IMR-90 (cell line): ENCODE measurements at regions not wholly inside any gene's neighbourhood (a gene's known extent, or its start where the extent isn't known, plus 50 kb on each side); places are given as distances from the start of the nearest gene placed in this dataset.

Experiments used
- ATAC-seq: fragments of 200-7000 bp; cut with Tn5 transposase; 2 replicates; pipeline ENCODE4 v1.9.1; 2020; ENCODE audit warnings: low read depth, mild to moderate bottlenecking, moderate library complexity
- BruUV-seq: library from RNA; stranded (reverse); fragments of 400-500 nt; replicated peaks from 2 replicates; lab custom pipeline; 2021; lab: Mats Ljungman, UMichigan
- CTCF ChIA-PET: fragments of 300-600 bp; formaldehyde crosslinking; extraction: SDS; loops from one replicate; lab custom pipeline; 2021; ENCODE audit warnings: antibody characterized with exemption; lab: Yijun Ruan, JAX
- POLR2A ChIA-PET: fragments of 300-600 bp; sonication (Branson Sonifier 250); formaldehyde crosslinking; loops from one replicate; lab custom pipeline; 2022; ENCODE audit warnings: antibody characterized with exemption; ENCODE audit not compliant: unreplicated experiment; lab: Charles Lee
- DNase-seq: peaks from one replicate; pipeline ENCODE4 v3.0.0; 2013
- H2AFZ ChIP-seq: replicated peaks from 2 replicates; pipeline ENCODE3; 2013; ENCODE audit warnings: low read length, mild to moderate bottlenecking; ENCODE audit not compliant: poor library complexity
- H2AK5ac ChIP-seq: 2 replicates; pipeline ENCODE4 v1.6.1; 2013; ENCODE audit warnings: low read depth, low read length, inconsistent platforms
- H2AK9ac ChIP-seq: replicated peaks from 2 replicates; pipeline ENCODE3; 2013; ENCODE audit warnings: mild to moderate bottlenecking, low read depth, low read length, moderate library complexity; ENCODE audit not compliant: poor library complexity
- H2BK120ac ChIP-seq: 2 replicates; pipeline ENCODE4 v1.6.1; 2013; ENCODE audit warnings: low read depth, low read length, inconsistent platforms
- H2BK15ac ChIP-seq: 3 replicates; pipeline ENCODE4 v1.6.1; 2013; ENCODE audit warnings: low read depth, low read length, inconsistent platforms
- H2BK20ac ChIP-seq: 2 replicates; pipeline ENCODE4 v1.6.1; 2013; ENCODE audit warnings: low read depth, mild to moderate bottlenecking, inconsistent platforms, low read length, moderate library complexity
- H2BK5ac ChIP-seq: 2 replicates; pipeline ENCODE4 v1.6.1; 2013; ENCODE audit warnings: mild to moderate bottlenecking, low read depth, low read length, inconsistent platforms; ENCODE audit not compliant: poor library complexity, severe bottlenecking
- H3K14ac ChIP-seq: replicated peaks from 2 replicates; pipeline ENCODE4 v1.6.1; 2013; ENCODE audit warnings: low read depth, low read length, inconsistent platforms
- H3K18ac ChIP-seq: 2 replicates; pipeline ENCODE4 v1.6.1; 2013; ENCODE audit warnings: low read depth, low read length, control low read depth
- H3K23ac ChIP-seq: 2 replicates; pipeline ENCODE4 v1.6.1; 2013; ENCODE audit warnings: low read depth, low read length, inconsistent platforms
- H3K27ac ChIP-seq: 2 replicates; pipeline ENCODE4 v1.5.1; 2013; ENCODE audit warnings: mild to moderate bottlenecking, control low read depth, low read length; ENCODE audit not compliant: insufficient read depth
- H3K27me3 ChIP-seq: 2 replicates; pipeline ENCODE4 v1.6.1; 2013; ENCODE audit warnings: low read length; ENCODE audit not compliant: control insufficient read depth, insufficient read depth
- H3K36me3 ChIP-seq: 2 replicates; pipeline ENCODE4 v1.6.1; 2013; ENCODE audit warnings: low read length, mixed read lengths; ENCODE audit not compliant: control insufficient read depth, insufficient read depth
- H3K4ac ChIP-seq: 2 replicates; pipeline ENCODE4 v1.6.1; 2013; ENCODE audit warnings: low read depth, low read length, inconsistent platforms
- H3K4me1 ChIP-seq: 2 replicates; pipeline ENCODE4 v1.6.1; 2013; ENCODE audit warnings: low read length, mixed read lengths; ENCODE audit not compliant: control insufficient read depth, insufficient read depth
- H3K4me2 ChIP-seq: 2 replicates; pipeline ENCODE4 v1.6.1; 2013; ENCODE audit warnings: low read depth, mild to moderate bottlenecking, control low read depth, low read length, moderate library complexity
- H3K4me3 ChIP-seq: 2 replicates; pipeline ENCODE4 v1.5.1; 2013; ENCODE audit warnings: low read depth, mild to moderate bottlenecking, control low read depth, low read length, moderate library complexity; ENCODE audit not compliant: insufficient read depth
- H3K56ac ChIP-seq: 2 replicates; pipeline ENCODE4 v1.6.1; 2013; ENCODE audit warnings: low read length, inconsistent platforms; ENCODE audit not compliant: insufficient read depth; ENCODE audit errors: extremely low read depth
- H3K79me1 ChIP-seq, 2 experiments: 2 replicates each; pipeline ENCODE4 v1.6.1; 2013; ENCODE audit warnings: low read length in 2 of 2, inconsistent platforms in 1 of 2, low read depth in 1 of 2
- H3K9ac ChIP-seq: 2 replicates; pipeline ENCODE4 v1.6.1; 2013; ENCODE audit warnings: low read depth, low read length, control low read depth
- H3K9me1 ChIP-seq: 2 replicates; pipeline ENCODE4 v1.6.1; 2013; ENCODE audit warnings: low read length, inconsistent platforms; ENCODE audit not compliant: insufficient read depth
- H3K9me3 ChIP-seq: 2 replicates; pipeline ENCODE4 v1.6.1; 2013; ENCODE audit warnings: low read length; ENCODE audit not compliant: control insufficient read depth, insufficient read depth
- H4K20me1 ChIP-seq: 2 replicates; pipeline ENCODE4 v1.6.1; 2013; ENCODE audit warnings: low read length, inconsistent platforms; ENCODE audit not compliant: insufficient read depth
- H4K5ac ChIP-seq: 2 replicates; pipeline ENCODE4 v1.6.1; 2013; ENCODE audit warnings: mild to moderate bottlenecking, low read depth, low read length, control low read depth
- H4K8ac ChIP-seq, 2 experiments: 2 replicates each; pipeline ENCODE4 v1.6.1; 2013; ENCODE audit warnings: low read depth in 2 of 2, low read length in 2 of 2, control low read depth in 1 of 2, inconsistent platforms in 1 of 2
- H4K91ac ChIP-seq: 2 replicates; pipeline ENCODE4 v1.6.1; 2013; ENCODE audit warnings: low read depth, low read length, inconsistent platforms; ENCODE audit not compliant: insufficient read depth
- WGBS, 2 experiments: methylation state at CpG; one replicate each; pipeline versions ENCODE4 v1.1.5 to v1.1.7; 2013; ENCODE audit warnings: missing lambda C conversion rate in 2 of 2; ENCODE audit not compliant: insufficient read length in 1 of 2; ENCODE audit errors: extremely low coverage in 2 of 2; 5-methylcytosine and 5-hydroxymethylcytosine counted together
- dilution Hi-C: fragments of 300-500 bp; cut with HindIII; formaldehyde crosslinking; loops from one replicate; pipeline ENCODE4 v1.14.3; 2018; ENCODE audit warnings: low sequenced_read_pairs; ENCODE audit not compliant: unreplicated experiment
- in situ Hi-C: fragments of 300-500 bp; cut with MboI; formaldehyde crosslinking; loops from 3 replicates; pipeline ENCODE4 v1.14.3; 2019; ENCODE audit warnings: low sequenced_read_pairs, inconsistent platforms, mixed read lengths
- intact Hi-C: fragments of 100-400 bp; cut with micrococcal nuclease; formaldehyde crosslinking; loops from 2 replicates; pipeline ENCODE4 v1.10.0; 2022
- TF ChIP-seq, protein P1 (sequence below): fragments of 150-350 bp; IDR thresholded peaks from 2 replicates; pipeline ENCODE4 v1.6.1; 2016; ENCODE audit warnings: low read depth, mild to moderate bottlenecking, low read length, moderate library complexity, borderline replicate concordance

- Histone ChIP-seq H3K18ac (no peak overlapping the region), H2BK20ac (no peak overlapping the region; the same call in 1 of the 2 replicates), H3K4me2 (no peak overlapping the region), H3K14ac (no peak overlapping the region), H4K5ac (no peak overlapping the region), H4K8ac (no peak overlapping the region), H3K9ac (no peak overlapping the region), H3K79me1 (no peaks in the 10 kb centered on the region), H3K9me1 (no peaks in the 10 kb centered on the region), H3K27ac (no peak overlapping the region), H3K4ac (no peak overlapping the region), H4K20me1 (no peaks in the 10 kb centered on the region), H2AK9ac (no peak overlapping the region), H4K91ac (no peak overlapping the region), H3K27me3 (no peaks in the 10 kb centered on the region), H3K9me3 (no peaks in the 10 kb centered on the region), H3K56ac (no peak overlapping the region), H2AFZ (no peak overlapping the region), H3K4me1 (peaks cover 4% of the 10 kb centered on the region; the same call in 1 of the 2 replicates), H2BK15ac (no peak overlapping the region), H3K23ac (no peak overlapping the region), H3K36me3 (no peaks in the 10 kb centered on the region), H2BK5ac (no peak overlapping the region), H3K4me3 (no peak overlapping the region), H2BK120ac (no peak overlapping the region), H2AK5ac (peak overlapping the region; percentile 28; the same call in 1 of the 2 replicates)
- TF ChIP-seq, protein P1, sequence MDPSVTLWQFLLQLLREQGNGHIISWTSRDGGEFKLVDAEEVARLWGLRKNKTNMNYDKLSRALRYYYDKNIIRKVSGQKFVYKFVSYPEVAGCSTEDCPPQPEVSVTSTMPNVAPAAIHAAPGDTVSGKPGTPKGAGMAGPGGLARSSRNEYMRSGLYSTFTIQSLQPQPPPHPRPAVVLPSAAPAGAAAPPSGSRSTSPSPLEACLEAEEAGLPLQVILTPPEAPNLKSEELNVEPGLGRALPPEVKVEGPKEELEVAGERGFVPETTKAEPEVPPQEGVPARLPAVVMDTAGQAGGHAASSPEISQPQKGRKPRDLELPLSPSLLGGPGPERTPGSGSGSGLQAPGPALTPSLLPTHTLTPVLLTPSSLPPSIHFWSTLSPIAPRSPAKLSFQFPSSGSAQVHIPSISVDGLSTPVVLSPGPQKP, result no peak
- ATAC-seq, result no peak
- in situ Hi-C loops (no loop called here), dilution Hi-C loops (no loop called here), intact Hi-C loops (no loop called here)
- DNase-seq, result no peak
- ChIA-PET CTCF (no interaction called here), POLR2A (no interaction called here)
- WGBS, 2 experiments, result 100% methylated on average over 1 of the region's 2 CpGs; no CpG with 5 or more reads in 1 of the 2 experiments
- BruUV-seq, result no TSS peak
These were observed 544.4 kb downstream of the PLPP3 start for GRCh38 chr1:56034847-56035481.
